C4-2B (cell line): ENCODE measurements at regions not wholly inside any gene's neighbourhood (a gene's known extent, or its start where the extent isn't known, plus 50 kb on each side); places are given as distances from the start of the nearest gene placed in this dataset.

ENCODE experiments used
- H3K27ac ChIP-seq: fragments of 450-650 bp; 2 replicates; pipeline ENCODE4 v1.5.1; 2017
- CTCF ChIP-seq: fragments of 450-650 bp; conservative IDR thresholded peaks from 2 replicates; pipeline ENCODE4 v1.5.1; 2017; ENCODE audit warnings: mild to moderate bottlenecking
- ZFX ChIP-seq: fragments of 450-650 bp; IDR thresholded peaks from 2 replicates; pipeline ENCODE4 v1.6.1; 2017

- H3K27ac ChIP-seq: no peak overlapping the region
- no peak for TF ChIP-seq ZFX
- TF ChIP-seq CTCF: no peak
Observed at GRCh38 chr1:79310609-79311008, 304.1 kb upstream of the ADGRL4 start.

- TF ChIP-seq CTCF: no peak
- TF ChIP-seq ZFX: no peak
- no peak overlapping the region for H3K27ac ChIP-seq
Observed at GRCh38 chr1:79304131-79304530, 297.6 kb upstream of the ADGRL4 start.

GRCh38 chr1:79303040-79303439 is 296.5 kb upstream of the ADGRL4 start:
- TF ChIP-seq CTCF: no peak
- no peak for TF ChIP-seq ZFX
- H3K27ac ChIP-seq: no peak overlapping the region

GRCh38 chr1:79302380-79302930 is 295.9 kb upstream of the ADGRL4 start:
- TF ChIP-seq CTCF (no peak), ZFX (no peak)
- H3K27ac ChIP-seq: no peak overlapping the region

- no peak for TF ChIP-seq ZFX
- TF ChIP-seq CTCF: no peak
Observed at GRCh38 chr1:79295967-79296366, 289.4 kb upstream of the ADGRL4 start.

GRCh38 chr1:79293611-79294010 is 287.1 kb upstream of the ADGRL4 start:
- no peak for TF ChIP-seq CTCF
- TF ChIP-seq ZFX: no peak
- H3K27ac ChIP-seq: no peak overlapping the region

More at GRCh38 chr1:79295967-79296366, 289.4 kb upstream of the ADGRL4 start:
- H3K27ac ChIP-seq: no peak overlapping the region

- H3K27ac ChIP-seq: peak overlapping the region; percentile 42; the same call in 1 of the 2 replicates
- TF ChIP-seq ZFX (no peak), CTCF (no peak)
Observed at GRCh38 chr1:79290927-79291474, 284.5 kb upstream of the ADGRL4 start.
